Chondrocyte (in vitro differentiated cells): ENCODE measurements at regions not wholly inside any gene's neighbourhood (a gene's known extent, or its start where the extent isn't known, plus 50 kb on each side); places are given as distances from the start of the nearest gene placed in this dataset.

Experiments
- DNase-seq: peaks from one replicate; pipeline ENCODE4 v3.0.0; 2021; ENCODE audit warnings: mixed read lengths, low spot score
- H3K27ac Mint-ChIP-seq: one replicate; pipeline ENCODE4 v1.8.0; 2021; ENCODE audit warnings: mild to moderate bottlenecking, moderate library complexity, mixed read lengths; ENCODE audit not compliant: unreplicated experiment
- H3K27me3 Mint-ChIP-seq: 2 replicates; pipeline ENCODE4 v1.8.0; 2021; ENCODE audit warnings: low read depth, mixed read lengths
- H3K36me3 Mint-ChIP-seq: 2 replicates; pipeline ENCODE4 v1.8.0; 2021; ENCODE audit warnings: low read depth, mixed read lengths
- H3K4me1 Mint-ChIP-seq: 2 replicates; pipeline ENCODE4 v1.8.0; 2021; ENCODE audit warnings: low read depth, mild to moderate bottlenecking, mixed read lengths
- H3K4me3 Mint-ChIP-seq: one replicate; pipeline ENCODE4 v1.8.0; 2021; ENCODE audit warnings: mild to moderate bottlenecking, moderate library complexity, mixed read lengths; ENCODE audit not compliant: unreplicated experiment
- H3K9me3 Mint-ChIP-seq: 2 replicates; pipeline ENCODE4 v1.8.0; 2021; ENCODE audit warnings: low read depth, mixed read lengths
- TF ChIP-seq, protein P1 (sequence below): fragments of 200-600 bp; sonication (generic); IDR thresholded peaks from 2 replicates; pipeline ENCODE4 v1.5.0; 2021; ENCODE audit warnings: antibody characterized with exemption, mild to moderate bottlenecking, moderate library complexity

DNA sequence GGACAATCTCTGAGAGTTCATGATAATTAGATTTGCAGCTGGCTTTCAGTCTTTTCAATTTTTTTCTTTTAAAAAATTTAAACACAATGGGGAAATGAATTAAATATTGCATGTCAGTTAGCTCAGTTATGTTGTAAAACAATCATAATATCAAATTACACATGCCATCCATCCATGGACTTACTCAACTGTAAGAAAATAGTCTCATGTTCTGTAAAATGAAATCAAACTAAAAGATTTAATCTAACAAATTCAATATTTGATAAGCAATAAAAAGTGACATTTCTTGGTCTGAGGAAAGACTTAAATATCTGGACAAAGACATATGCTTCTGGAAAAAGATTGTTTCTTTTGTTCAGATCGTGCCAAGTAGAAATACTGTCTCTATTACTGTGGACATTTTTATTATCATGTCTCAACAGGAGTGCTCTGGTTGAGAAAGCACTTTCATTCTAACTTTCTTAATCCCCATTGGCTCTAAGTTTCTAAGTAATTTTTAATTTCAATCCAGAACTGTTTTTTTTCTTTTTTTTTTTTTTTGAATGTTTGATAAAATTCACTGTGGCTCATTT lies 179.2 kb upstream of the FAM3C start:
- peaks cover 8% of the 10 kb centered on the region for H3K4me1 Mint-ChIP-seq
- no peak overlapping the region for H3K27ac Mint-ChIP-seq
- H3K27me3 Mint-ChIP-seq: peaks cover 3% of the 10 kb centered on the region
- H3K4me3 Mint-ChIP-seq: no peak overlapping the region
- TF ChIP-seq, protein P1, sequence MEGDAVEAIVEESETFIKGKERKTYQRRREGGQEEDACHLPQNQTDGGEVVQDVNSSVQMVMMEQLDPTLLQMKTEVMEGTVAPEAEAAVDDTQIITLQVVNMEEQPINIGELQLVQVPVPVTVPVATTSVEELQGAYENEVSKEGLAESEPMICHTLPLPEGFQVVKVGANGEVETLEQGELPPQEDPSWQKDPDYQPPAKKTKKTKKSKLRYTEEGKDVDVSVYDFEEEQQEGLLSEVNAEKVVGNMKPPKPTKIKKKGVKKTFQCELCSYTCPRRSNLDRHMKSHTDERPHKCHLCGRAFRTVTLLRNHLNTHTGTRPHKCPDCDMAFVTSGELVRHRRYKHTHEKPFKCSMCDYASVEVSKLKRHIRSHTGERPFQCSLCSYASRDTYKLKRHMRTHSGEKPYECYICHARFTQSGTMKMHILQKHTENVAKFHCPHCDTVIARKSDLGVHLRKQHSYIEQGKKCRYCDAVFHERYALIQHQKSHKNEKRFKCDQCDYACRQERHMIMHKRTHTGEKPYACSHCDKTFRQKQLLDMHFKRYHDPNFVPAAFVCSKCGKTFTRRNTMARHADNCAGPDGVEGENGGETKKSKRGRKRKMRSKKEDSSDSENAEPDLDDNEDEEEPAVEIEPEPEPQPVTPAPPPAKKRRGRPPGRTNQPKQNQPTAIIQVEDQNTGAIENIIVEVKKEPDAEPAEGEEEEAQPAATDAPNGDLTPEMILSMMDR: no peak
- H3K9me3 Mint-ChIP-seq: no peaks in the 10 kb centered on the region
- no peaks in the 10 kb centered on the region for H3K36me3 Mint-ChIP-seq
- DNase-seq: no peak

DNA sequence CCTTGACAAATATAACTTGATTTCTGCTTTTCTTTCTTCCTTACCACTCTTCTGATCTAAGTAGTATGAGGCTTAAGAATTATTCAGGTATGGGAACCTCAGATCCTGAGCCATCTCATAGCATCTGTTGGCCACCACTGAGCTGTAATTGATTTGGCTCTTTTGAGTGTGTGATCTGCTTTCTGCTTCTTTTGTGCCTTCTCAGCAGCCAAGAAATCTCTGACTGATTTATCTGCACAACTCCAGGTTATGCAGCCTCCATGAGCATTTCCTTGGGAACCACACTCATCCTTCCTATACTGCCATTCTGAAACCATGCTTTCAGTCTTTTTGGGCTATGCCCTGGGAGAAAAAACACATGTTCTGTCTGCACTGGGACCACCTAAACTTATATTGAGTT lies 178.0 kb upstream of the FAM3C start:
- Mint-ChIP-seq H3K27me3 (no peaks in the 10 kb centered on the region), H3K27ac (no peak overlapping the region)
- DNase-seq: no peak

DNA sequence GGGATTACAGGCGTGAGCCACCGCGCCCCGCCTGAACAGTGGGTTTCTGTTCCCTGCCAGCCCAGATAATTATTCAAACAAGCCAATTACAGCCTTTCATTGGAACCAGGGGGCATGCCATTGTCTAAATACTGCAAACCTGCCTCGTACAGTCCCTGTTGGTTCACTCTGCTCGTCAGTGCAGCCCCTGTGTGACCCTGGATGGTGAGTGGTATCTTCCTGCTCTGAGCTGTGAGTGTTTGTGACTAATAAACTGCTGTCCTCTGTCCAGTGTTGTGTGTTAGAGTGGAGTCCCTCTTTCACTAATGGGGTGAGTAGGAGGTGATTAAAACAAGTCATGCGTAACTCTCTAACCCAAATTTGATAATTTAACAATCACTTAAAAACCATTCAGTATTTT lies 176.5 kb upstream of the FAM3C start:
- no peak overlapping the region for H3K4me3 Mint-ChIP-seq
- H3K9me3 Mint-ChIP-seq: peaks cover 3% of the 10 kb centered on the region
- H3K4me1 Mint-ChIP-seq: peaks cover 15% of the 10 kb centered on the region
- no peak for DNase-seq
- H3K27ac Mint-ChIP-seq: no peak overlapping the region
- H3K36me3 Mint-ChIP-seq: no peaks in the 10 kb centered on the region
- TF ChIP-seq, protein P1: no peak
- H3K27me3 Mint-ChIP-seq: no peaks in the 10 kb centered on the region

More for the DNA sequence above, 178.0 kb upstream of the FAM3C start:
- H3K4me1 Mint-ChIP-seq: peaks cover 10% of the 10 kb centered on the region
- no peaks in the 10 kb centered on the region for H3K9me3 Mint-ChIP-seq
- TF ChIP-seq, protein P1: no peak
- H3K4me3 Mint-ChIP-seq: no peak overlapping the region
- no peaks in the 10 kb centered on the region for H3K36me3 Mint-ChIP-seq

DNA sequence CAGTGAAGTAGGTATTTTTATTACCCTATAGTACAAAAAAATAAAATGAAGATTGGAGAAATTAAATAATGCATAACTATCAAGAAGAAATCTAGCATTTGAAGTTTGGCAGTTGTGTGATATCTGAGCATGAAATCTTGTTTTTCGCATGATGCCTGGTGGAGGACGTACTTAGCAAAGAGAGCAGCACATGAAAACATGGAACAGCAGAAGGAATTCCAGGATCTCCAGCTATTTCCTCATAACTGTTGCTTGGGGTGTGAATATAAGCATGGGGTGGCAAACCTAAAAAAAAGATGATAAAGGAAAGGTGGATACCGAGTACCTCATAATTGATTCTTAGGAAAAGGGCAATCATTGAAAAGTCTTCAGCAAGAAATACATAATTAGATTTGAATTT lies 174.3 kb upstream of the FAM3C start:
- DNase-seq: no peak
- H3K27ac Mint-ChIP-seq: no peak overlapping the region
- H3K9me3 Mint-ChIP-seq: peaks cover 3% of the 10 kb centered on the region
- no peaks in the 10 kb centered on the region for H3K27me3 Mint-ChIP-seq
- no peak overlapping the region for H3K4me3 Mint-ChIP-seq
- peaks cover 15% of the 10 kb centered on the region for H3K4me1 Mint-ChIP-seq
- no peaks in the 10 kb centered on the region for H3K36me3 Mint-ChIP-seq
- TF ChIP-seq, protein P1: no peak

DNA sequence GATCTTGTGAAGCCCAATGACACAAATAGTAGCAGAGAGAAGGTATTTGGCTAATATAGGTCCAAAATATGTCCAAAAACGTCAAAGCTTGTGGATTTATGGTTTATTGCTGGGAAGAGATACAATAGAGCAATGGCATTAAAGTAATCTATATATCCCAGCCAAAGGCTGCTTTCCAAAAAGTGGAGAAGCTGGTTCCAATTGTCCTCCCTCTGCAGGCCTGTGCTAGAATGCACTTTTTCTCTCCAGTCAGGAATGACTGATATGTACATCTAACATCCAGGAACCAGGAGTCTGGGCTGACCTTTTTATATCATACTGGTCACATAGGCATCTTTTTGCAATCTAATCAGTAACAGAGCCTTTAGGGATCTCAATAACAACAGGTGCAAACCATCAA lies 167.1 kb upstream of the FAM3C start:
- H3K4me3 Mint-ChIP-seq: no peak overlapping the region
- TF ChIP-seq, protein P1: peak; percentile 54
- no peaks in the 10 kb centered on the region for H3K36me3 Mint-ChIP-seq
- H3K27me3 Mint-ChIP-seq: no peaks in the 10 kb centered on the region
- no peak for DNase-seq
- H3K27ac Mint-ChIP-seq: no peak overlapping the region
- no peaks in the 10 kb centered on the region for H3K9me3 Mint-ChIP-seq
- H3K4me1 Mint-ChIP-seq: peaks cover 22% of the 10 kb centered on the region
